HEK293T (cell line): ENCODE measurements at regions not wholly inside any gene's neighbourhood (a gene's known extent, or its start where the extent isn't known, plus 50 kb on each side); places are given as distances from the start of the nearest gene placed in this dataset.

Experiments used
- CTCF ChIA-PET: fragments of 350-600 bp; formaldehyde crosslinking; extraction: SDS; loops from one replicate; lab custom pipeline; 2021; ENCODE audit warnings: antibody characterized with exemption, inconsistent platforms; lab: Yijun Ruan, JAX
- POLR2A ChIA-PET: fragments of 350-600 bp; formaldehyde crosslinking; extraction: SDS; loops from one replicate; lab custom pipeline; 2020; ENCODE audit warnings: antibody characterized with exemption, inconsistent platforms; lab: Yijun Ruan, JAX
- DNase-seq: peaks from one replicate; pipeline ENCODE4 v3.0.0; 2012; ENCODE audit warnings: mixed read lengths; ENCODE audit errors: extremely low spot score
- ARNT ChIP-seq: fragments of 450-650 bp; IDR thresholded peaks from 2 replicates; pipeline ENCODE4 v1.6.1; 2017; ENCODE audit warnings: mild to moderate bottlenecking
- BHLHE40 ChIP-seq: fragments of 450-650 bp; IDR thresholded peaks from 2 replicates; pipeline ENCODE4 v1.6.1; 2016; ENCODE audit warnings: mild to moderate bottlenecking, moderate library complexity, borderline replicate concordance
- CTBP1 ChIP-seq: fragments of 450-650 bp; IDR thresholded peaks from 2 replicates; pipeline ENCODE4 v1.6.1; 2016; ENCODE audit warnings: borderline replicate concordance
- ELF4 ChIP-seq: fragments of 450-650 bp; IDR thresholded peaks from 2 replicates; pipeline ENCODE4 v1.6.1; 2017; ENCODE audit warnings: antibody characterized with exemption
- FOXA1 ChIP-seq: fragments of 450-650 bp; IDR thresholded peaks from 2 replicates; pipeline ENCODE4 v1.6.1; 2016; ENCODE audit warnings: mild to moderate bottlenecking
- FOXK2 ChIP-seq: fragments of 450-650 bp; IDR thresholded peaks from 2 replicates; pipeline ENCODE4 v1.6.1; 2016; ENCODE audit warnings: mild to moderate bottlenecking
- FOXM1 ChIP-seq: fragments of 450-650 bp; IDR thresholded peaks from 2 replicates; pipeline ENCODE4 v1.6.1; 2017; ENCODE audit warnings: mild to moderate bottlenecking, borderline replicate concordance
- HDGF ChIP-seq: fragments of 450-650 bp; IDR thresholded peaks from 2 replicates; pipeline ENCODE4 v1.6.1; 2017; ENCODE audit warnings: antibody characterized with exemption, borderline replicate concordance
- L3MBTL2 ChIP-seq: fragments of 450-650 bp; conservative IDR thresholded peaks from 2 replicates; pipeline ENCODE4 v1.6.1; 2016; ENCODE audit warnings: mild to moderate bottlenecking
- LEF1 ChIP-seq: fragments of 450-650 bp; IDR thresholded peaks from 2 replicates; pipeline ENCODE4 v1.6.1; 2017; ENCODE audit warnings: mild to moderate bottlenecking, borderline replicate concordance
- NFRKB ChIP-seq: fragments of 450-650 bp; IDR thresholded peaks from 2 replicates; pipeline ENCODE4 v1.6.1; 2016; ENCODE audit warnings: mild to moderate bottlenecking, moderate library complexity
- SP1 ChIP-seq: fragments of 450-650 bp; IDR thresholded peaks from 2 replicates; pipeline ENCODE4 v1.6.1; 2017
- SUZ12 ChIP-seq: fragments of 450-650 bp; IDR thresholded peaks from 2 replicates; pipeline ENCODE4 v1.6.1; 2016; ENCODE audit warnings: mild to moderate bottlenecking
- TARDBP ChIP-seq: fragments of 450-650 bp; IDR thresholded peaks from 2 replicates; pipeline ENCODE4 v1.6.1; 2016
- ZNF384 ChIP-seq: fragments of 450-650 bp; IDR thresholded peaks from 2 replicates; pipeline ENCODE4 v1.6.1; 2016
- TF ChIP-seq, protein P1 (sequence below): fragments of 450-650 bp; IDR thresholded peaks from 2 replicates; pipeline ENCODE4 v1.6.1; 2016

- TF ChIP-seq FOXK2 = no peak
- no peak for TF ChIP-seq SP1
- TF ChIP-seq, protein P1, sequence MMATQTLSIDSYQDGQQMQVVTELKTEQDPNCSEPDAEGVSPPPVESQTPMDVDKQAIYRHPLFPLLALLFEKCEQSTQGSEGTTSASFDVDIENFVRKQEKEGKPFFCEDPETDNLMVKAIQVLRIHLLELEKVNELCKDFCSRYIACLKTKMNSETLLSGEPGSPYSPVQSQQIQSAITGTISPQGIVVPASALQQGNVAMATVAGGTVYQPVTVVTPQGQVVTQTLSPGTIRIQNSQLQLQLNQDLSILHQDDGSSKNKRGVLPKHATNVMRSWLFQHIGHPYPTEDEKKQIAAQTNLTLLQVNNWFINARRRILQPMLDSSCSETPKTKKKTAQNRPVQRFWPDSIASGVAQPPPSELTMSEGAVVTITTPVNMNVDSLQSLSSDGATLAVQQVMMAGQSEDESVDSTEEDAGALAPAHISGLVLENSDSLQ = no peak
- no peak for TF ChIP-seq SUZ12
- no peak for TF ChIP-seq FOXA1
- TF ChIP-seq FOXM1 = no peak
- no peak for TF ChIP-seq L3MBTL2
- TF ChIP-seq HDGF = no peak
- no peak for TF ChIP-seq CTBP1
- ChIA-PET POLR2A (no interaction called here), CTCF (no interaction called here)
- DNase-seq = no peak
These were observed 271.5 kb upstream of the ZWINT start for GRCh38 chr10:56632537-56632936.

DNA sequence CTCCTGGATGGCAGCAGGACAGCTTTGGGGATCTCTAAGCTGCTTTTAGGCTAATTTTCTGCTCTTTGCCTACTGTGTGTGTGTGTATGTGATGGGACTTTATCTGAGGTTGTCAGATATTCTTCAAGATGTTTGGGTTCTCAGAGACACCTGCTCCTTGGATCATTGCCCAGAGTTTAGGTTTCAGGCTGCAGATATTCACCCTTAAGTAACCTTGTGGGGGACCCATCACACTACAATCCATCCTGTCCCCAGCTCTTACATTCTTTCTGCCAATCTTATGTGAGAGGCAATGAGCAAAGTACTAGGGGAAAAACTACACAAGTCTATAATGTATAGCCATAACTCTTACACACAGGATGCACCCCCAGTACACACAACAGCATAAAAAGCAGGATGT lies 263.0 kb upstream of the ZWINT start:
- POLR2A ChIA-PET = no interaction called here
- DNase-seq = no peak
- TF ChIP-seq SUZ12 = no peak
- TF ChIP-seq FOXK2 = no peak
- no peak for TF ChIP-seq ELF4
- no peak for TF ChIP-seq SP1
- no peak for TF ChIP-seq ARNT
- TF ChIP-seq CTBP1 = no peak
- no peak for TF ChIP-seq ZNF384
- TF ChIP-seq BHLHE40 = no peak
- TF ChIP-seq FOXM1 = no peak
- TF ChIP-seq, protein P1 = no peak
- no peak for TF ChIP-seq L3MBTL2
- no peak for TF ChIP-seq LEF1
- no peak for TF ChIP-seq TARDBP
- no peak for TF ChIP-seq HDGF
- no peak for TF ChIP-seq NFRKB
- TF ChIP-seq FOXA1 = no peak
- CTCF ChIA-PET = no interaction called here

DNA sequence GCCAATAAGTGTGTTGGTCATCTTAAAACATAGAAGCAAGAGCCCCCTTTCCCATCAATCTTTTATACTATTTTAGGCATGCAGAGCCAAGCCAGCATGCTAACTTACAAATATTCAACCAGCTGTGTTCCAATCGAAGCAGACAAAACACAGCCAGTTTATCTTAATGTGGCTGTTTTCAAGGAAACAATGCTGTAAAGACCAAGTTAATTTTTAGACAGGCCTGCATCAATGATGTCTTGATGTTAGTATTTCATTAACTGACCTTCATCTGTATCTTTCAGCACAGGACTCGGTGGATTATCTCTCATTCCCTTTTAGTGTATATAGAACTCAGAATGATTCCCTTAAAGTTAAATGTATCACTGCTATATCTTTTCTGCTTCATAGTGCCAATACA lies 262.0 kb upstream of the ZWINT start:
- TF ChIP-seq, protein P1 = no peak
- no peak for TF ChIP-seq SUZ12
- TF ChIP-seq NFRKB = no peak
- no peak for TF ChIP-seq ELF4
- DNase-seq = no peak
- ChIA-PET POLR2A (no interaction called here), CTCF (no interaction called here)

- ChIA-PET CTCF (no interaction called here), POLR2A (no interaction called here)
- no peak for DNase-seq
- TF ChIP-seq FOXA1 (no peak), L3MBTL2 (no peak), ZNF384 (no peak), ELF4 (no peak), HDGF (no peak), CTBP1 (no peak), LEF1 (no peak), SP1 (no peak), ARNT (no peak), FOXM1 (no peak), FOXK2 (no peak), NFRKB (no peak), SUZ12 (no peak), BHLHE40 (no peak), TARDBP (no peak)
- TF ChIP-seq, protein P1 = no peak
These were observed 261.4 kb upstream of the ZWINT start for GRCh38 chr10:56622335-56622973.

- ChIA-PET POLR2A (no interaction called here), CTCF (no interaction called here)
- no peak for DNase-seq
- no peak for TF ChIP-seq TARDBP
- no peak for TF ChIP-seq CTBP1
These were observed 245.1 kb upstream of the ZWINT start for GRCh38 chr10:56606202-56606601.

DNA sequence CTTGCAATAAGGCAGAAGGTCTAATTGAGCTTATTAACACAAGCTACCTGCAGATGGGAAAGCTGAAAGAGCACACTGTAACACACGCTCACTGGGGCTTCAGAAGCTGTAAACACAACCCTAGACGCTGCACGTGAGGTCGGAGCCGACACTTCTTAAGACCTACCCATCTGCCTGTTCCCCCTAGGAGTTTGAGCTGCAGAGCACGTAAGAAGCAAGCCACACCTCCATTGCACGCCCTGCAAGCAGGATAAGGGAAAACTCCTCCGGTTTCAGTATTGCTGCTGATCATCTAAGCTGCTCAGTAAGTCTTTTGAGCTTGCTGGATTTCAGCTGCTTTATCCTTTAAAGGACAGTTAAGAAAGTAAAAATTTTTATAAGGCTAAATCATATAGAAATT lies 244.0 kb upstream of the ZWINT start:
- no peak for TF ChIP-seq SUZ12
- no peak for TF ChIP-seq FOXM1
- no peak for TF ChIP-seq BHLHE40
- no peak for TF ChIP-seq FOXK2
- TF ChIP-seq, protein P1 = no peak
- no peak for TF ChIP-seq L3MBTL2
- TF ChIP-seq ZNF384 = no peak
- TF ChIP-seq ARNT = no peak
- TF ChIP-seq CTBP1 = no peak
- no peak for TF ChIP-seq SP1
- no peak for TF ChIP-seq FOXA1

More for the DNA sequence above, 244.0 kb upstream of the ZWINT start:
- ChIA-PET POLR2A (no interaction called here), CTCF (no interaction called here)
- no peak for DNase-seq
